Non-pigmented ciliary epithelial cell (primary cell): ENCODE measurements at regions not wholly inside any gene's neighbourhood (a gene's known extent, or its start where the extent isn't known, plus 50 kb on each side); places are given as distances from the start of the nearest gene placed in this dataset.
"Not testable (repeated sequence)": the region's sequence is repeated elsewhere in the genome, so short reads cannot be mapped to it uniquely, and the experiment has no call there.

Experiments used
- DNase-seq: peaks from one replicate; pipeline ENCODE4 v3.0.0-alpha.2; 2010; ENCODE audit warnings: low read depth

DNA sequence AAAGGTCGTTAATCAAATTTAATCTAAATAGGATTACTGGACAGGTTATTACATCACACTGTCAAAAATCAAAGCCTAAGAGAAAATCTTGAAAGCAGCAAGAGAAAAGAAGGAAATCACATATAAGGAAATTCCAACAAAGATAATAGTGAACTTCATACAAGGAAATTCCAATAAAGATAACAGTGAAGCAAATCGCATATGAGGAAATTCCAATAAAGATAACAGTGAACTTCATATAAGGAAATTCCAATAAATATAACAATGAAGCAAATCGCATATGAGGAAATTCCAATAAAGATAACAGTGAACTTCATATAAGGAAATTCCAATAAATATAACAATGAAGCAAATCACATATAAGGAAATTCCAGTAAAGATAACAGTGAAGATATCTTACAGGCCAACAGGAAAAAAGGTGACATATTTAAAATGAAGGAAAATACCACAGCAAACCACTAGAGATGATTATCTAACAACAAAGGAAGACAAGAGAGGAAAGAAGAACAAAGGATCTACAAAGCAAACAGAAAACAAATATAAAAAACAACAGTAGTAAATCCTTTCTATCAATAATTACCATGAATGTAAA is 787.7 kb downstream of the CCDC85A start:
- DNase-seq = no peak

- DNase-seq = peak; percentile 8
Observed at GRCh38 chr2:56981554-56981953, 797.8 kb downstream of the CCDC85A start.

GRCh38 chr2:56985609-56986008 is 801.8 kb downstream of the CCDC85A start:
- no peak for DNase-seq

DNA sequence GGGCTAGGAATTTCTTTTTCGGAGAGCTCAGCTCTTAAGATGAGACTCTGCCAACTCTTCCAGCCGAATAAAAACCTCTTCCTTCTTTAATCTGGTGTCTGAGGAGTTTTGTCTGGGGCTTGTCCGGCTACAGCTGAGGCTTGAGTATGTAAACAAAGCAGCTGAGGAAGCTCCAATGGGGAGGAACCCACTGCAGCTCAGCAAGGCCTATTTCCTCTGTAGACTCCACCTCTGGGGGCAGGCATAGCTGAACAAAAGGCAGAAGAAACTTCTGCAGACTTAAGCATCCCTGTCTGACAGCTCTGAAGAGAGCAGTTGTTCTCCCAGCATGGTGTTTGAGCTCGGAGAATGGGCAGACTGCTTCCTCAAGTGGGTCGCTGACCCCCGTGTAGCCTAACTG is 838.7 kb downstream of the CCDC85A start:
- no peak for DNase-seq

GRCh38 chr2:57044931-57045635 is 861.3 kb downstream of the CCDC85A start:
- no peak for DNase-seq

GRCh38 chr2:57049273-57049672 is 865.5 kb downstream of the CCDC85A start:
- no peak for DNase-seq

GRCh38 chr2:57050007-57050406 is 866.2 kb downstream of the CCDC85A start:
- no peak for DNase-seq

GRCh38 chr2:57066301-57066700 is 882.5 kb downstream of the CCDC85A start:
- not testable (repeated sequence) for DNase-seq

- no peak for DNase-seq
Observed at GRCh38 chr2:57075226-57075625, 891.4 kb downstream of the CCDC85A start.

DNA sequence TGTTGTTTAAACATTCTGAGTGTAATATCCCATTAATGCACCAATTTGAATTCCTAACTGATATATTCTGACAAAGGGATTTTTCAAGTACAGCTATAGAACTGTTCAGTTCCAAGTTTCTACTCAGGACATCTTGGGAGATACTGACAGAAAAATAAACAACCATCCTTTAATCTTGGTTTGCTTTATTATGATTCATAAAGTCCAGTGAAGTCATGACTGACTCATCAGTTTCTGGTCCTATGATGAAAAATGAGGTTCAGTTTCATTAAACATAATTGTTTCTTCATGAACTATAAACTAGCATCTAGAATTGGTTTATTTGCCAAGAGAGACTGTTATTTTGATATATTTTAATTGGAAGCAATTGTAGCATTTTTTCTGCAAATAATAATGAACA is 896.2 kb downstream of the CCDC85A start:
- DNase-seq = peak; percentile 15

DNA sequence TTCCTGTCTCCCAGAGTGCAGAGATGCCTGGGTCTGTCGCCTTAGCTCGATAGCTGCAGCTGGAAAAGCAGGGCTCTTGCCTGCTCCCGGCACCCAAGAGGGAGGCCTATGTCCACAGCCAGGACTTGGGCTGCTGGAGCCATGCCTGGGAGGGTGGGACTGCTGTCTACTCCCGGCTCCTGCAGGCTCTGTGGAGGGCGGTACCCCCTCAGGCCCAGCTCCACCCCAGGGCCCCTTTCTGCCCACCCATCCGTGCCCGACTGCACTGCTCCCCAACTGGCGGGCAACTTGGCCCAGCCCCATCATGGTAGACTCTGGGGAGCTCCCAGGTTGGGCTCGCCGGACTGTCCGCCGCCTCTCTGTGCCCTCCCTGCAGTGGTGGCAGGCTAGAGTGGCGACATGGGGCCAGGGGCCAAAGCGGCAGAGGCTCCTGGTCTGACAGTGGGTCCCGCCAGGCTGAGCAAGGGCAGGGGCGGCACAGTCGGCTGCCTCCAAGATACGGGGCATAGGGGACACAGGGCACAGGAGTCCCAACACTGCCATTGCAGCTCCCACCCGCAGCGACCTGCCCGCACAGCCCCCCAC is 901.0 kb downstream of the CCDC85A start:
- no peak for DNase-seq

DNA sequence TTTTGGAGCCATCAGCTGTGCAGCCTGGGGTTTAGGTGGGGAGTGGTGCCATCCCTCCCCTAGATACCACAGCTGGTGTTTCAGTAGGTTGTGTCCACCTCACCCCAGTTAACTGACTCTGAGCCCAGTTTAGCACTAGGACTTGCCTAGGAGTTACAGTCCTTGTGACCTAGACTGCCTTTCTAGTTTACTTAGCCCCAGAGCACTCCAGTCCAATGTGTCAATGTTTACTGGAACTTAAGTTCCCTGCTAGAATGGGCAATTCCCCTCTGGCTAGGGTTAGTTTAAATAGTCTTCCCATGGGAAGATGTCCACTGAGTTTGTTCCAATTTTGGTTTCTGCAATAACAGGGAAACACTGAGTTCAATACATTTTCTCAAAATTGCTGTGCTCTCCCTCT is 909.2 kb downstream of the CCDC85A start:
- DNase-seq = no peak

- no peak for DNase-seq
Observed at GRCh38 chr2:57097855-57098254, 914.1 kb downstream of the CCDC85A start.

DNA sequence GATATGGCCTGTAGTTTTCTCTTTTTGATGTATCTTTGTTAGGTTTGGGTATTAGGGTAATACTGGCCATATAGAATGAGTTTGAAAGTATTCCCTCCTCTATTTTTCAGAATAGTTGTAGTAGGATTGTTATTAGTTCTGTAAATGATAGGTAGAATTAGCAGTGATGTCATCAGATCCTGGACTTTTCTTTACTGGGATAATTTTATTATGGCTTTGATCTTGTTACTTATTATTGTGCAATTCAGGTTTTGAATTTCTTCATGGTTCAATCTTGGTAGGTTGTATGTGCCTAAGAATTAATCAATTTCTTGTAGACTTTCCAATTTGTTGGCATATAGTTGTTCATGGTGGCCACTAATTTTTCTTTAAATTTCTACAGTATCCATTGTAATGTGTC is 916.6 kb downstream of the CCDC85A start:
- DNase-seq = no peak

DNA sequence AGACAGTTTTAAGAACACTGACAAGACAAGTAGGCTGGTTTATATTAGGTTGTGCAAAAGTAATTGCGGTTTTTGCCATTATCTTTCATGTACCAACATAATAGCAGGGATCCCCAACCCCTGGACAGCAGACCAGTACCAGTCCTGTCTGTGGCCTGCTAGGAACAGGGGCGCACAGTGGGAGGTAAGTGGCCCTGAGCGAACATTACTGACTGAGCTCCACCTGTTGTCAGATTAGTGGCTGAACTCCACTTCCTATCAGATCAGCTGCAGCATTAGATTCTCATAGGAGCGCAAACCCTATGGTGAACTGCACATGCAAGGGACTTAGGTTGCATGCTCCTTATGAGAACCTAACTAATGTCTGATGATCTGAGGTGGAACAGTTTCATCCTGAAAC is 921.9 kb downstream of the CCDC85A start:
- DNase-seq = no peak

- no peak for DNase-seq
Observed at GRCh38 chr2:57107353-57107752, 923.6 kb downstream of the CCDC85A start.

- DNase-seq = no peak
Observed at GRCh38 chr2:57111531-57111930, 927.7 kb downstream of the CCDC85A start.

- no peak for DNase-seq
Observed at GRCh38 chr2:57119141-57119540, 927.5 kb upstream of the VRK2 start.

GRCh38 chr2:57126410-57126809 is 920.2 kb upstream of the VRK2 start:
- DNase-seq = no peak

DNA sequence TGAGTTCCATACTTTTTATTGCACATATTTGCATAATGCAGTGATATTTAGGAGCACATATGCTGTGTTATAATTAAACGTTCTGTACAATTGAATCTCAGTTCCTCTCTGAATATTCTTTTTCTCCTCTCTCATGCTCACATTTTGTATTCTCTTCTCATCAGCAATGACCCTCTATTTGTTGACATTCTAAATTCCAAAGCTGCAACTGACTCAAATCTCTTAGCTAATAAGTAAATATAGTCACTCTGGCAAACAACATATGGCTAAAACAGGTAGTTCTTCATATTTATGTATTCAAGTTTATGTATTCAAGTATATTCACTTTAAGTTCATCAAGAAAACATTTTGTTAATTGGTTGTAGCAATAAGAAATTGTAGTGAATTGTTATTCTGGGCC is 907.4 kb upstream of the VRK2 start:
- DNase-seq = no peak

- no peak for DNase-seq
Observed at GRCh38 chr2:57141269-57141668, 905.3 kb upstream of the VRK2 start.

- peak; percentile 31 for DNase-seq
Observed at GRCh38 chr2:57146951-57147350, 899.7 kb upstream of the VRK2 start.

DNA sequence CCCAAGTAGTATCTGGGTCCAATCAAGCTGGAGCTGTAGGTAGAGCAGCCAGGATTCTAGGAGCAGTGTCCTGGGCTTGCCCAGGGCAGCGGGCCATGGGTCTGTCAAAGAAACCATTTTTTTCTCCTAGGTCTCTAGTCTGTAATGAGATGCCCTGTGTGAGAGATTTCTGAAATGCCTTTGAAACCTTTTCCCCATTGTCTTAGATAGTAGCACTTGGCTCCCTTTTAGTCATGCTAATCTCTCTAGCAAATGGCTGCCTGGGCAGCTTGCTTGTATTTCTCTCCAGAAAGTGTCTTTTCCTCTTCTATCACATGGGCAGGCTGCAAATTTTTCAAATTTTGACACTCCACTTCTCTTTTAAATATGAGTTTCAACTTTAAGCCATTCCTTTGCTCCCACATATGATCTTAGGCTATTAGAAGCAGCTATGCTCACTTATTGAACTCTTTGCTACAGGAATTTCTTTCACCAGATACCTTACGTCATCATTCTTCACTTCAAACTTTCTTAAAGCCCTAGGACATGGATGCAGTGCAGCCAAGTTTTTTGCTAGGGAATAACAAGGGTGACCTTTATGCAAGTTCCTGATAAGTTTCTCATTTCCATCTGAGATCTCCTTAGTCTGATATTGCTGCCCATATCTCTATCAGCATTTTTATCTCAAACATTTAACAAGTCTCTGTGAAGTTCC is 890.2 kb upstream of the VRK2 start:
- DNase-seq = no peak
